NCI-H748 (cell line): ENCODE measurements at regions not wholly inside any gene's neighbourhood (a gene's known extent, or its start where the extent isn't known, plus 50 kb on each side); places are given as distances from the start of the nearest gene placed in this dataset.
"Not testable (repeated sequence)": the region's sequence is repeated elsewhere in the genome, so short reads cannot be mapped to it uniquely, and the experiment has no call there.

Source experiments
- DNase-seq: peaks from one replicate; lab custom pipeline; 2025; ENCODE audit not compliant: unreplicated experiment; lab: John Stamatoyannopoulos, UW

- DNase-seq: no peak
Observed at GRCh38 chr4:57360681-57361080, 250.5 kb upstream of the IGFBP7 start.

- no peak for DNase-seq
Observed at GRCh38 chr4:57355101-57355665, 245.0 kb upstream of the IGFBP7 start.

GRCh38 chr4:57351731-57352130, 241.5 kb upstream of the IGFBP7 start:
- no peak for DNase-seq

GRCh38 chr4:57344296-57344695, 234.1 kb upstream of the IGFBP7 start:
- DNase-seq: no peak

- DNase-seq: no peak
Observed at GRCh38 chr4:57342411-57342810, 232.2 kb upstream of the IGFBP7 start.

- not testable (repeated sequence) for DNase-seq
Observed at GRCh38 chr4:57338861-57339260, 228.7 kb upstream of the IGFBP7 start.

- no peak for DNase-seq
Observed at GRCh38 chr4:57333684-57334083, 223.5 kb upstream of the IGFBP7 start.

GRCh38 chr4:57331959-57332358, 221.8 kb upstream of the IGFBP7 start:
- no peak for DNase-seq

GRCh38 chr4:57329279-57329678, 219.1 kb upstream of the IGFBP7 start:
- DNase-seq: no peak

GRCh38 chr4:57324673-57325307, 214.6 kb upstream of the IGFBP7 start:
- DNase-seq: no peak

- DNase-seq: no peak
Observed at GRCh38 chr4:57320849-57321248, 210.7 kb upstream of the IGFBP7 start.

- DNase-seq: no peak
Observed at GRCh38 chr4:57320217-57320616, 210.0 kb upstream of the IGFBP7 start.

- no peak for DNase-seq
Observed at GRCh38 chr4:57318703-57319102, 208.5 kb upstream of the IGFBP7 start.

GRCh38 chr4:57314636-57315035, 204.5 kb upstream of the IGFBP7 start:
- DNase-seq: no peak

- DNase-seq: no peak
Observed at GRCh38 chr4:57312296-57312695, 202.1 kb upstream of the IGFBP7 start.

- no peak for DNase-seq
Observed at GRCh38 chr4:57309658-57310057, 199.5 kb upstream of the IGFBP7 start.

- no peak for DNase-seq
Observed at GRCh38 chr4:57308301-57308700, 198.1 kb upstream of the IGFBP7 start.

- no peak for DNase-seq
Observed at GRCh38 chr4:57305836-57306235, 195.7 kb upstream of the IGFBP7 start.

- DNase-seq: no peak
Observed at GRCh38 chr4:57303012-57303751, 193.0 kb upstream of the IGFBP7 start.

GRCh38 chr4:57300300-57300699, 190.1 kb upstream of the IGFBP7 start:
- not testable (repeated sequence) for DNase-seq

GRCh38 chr4:57291911-57292310, 181.7 kb upstream of the IGFBP7 start:
- no peak for DNase-seq
